ENCODE measurements at regions not wholly inside any gene's neighbourhood (a gene's known extent, or its start where the extent isn't known, plus 50 kb on each side); places are given as distances from the start of the nearest gene placed in this dataset. TPM values are rescaled to one million over a fixed set of nuclear protein-coding genes. Genes with fewer than 3 reads are reported as not detected.
"Not testable (repeated sequence)": the region's sequence is repeated elsewhere in the genome, so short reads cannot be mapped to it uniquely, and the experiment has no call there.

DNA sequence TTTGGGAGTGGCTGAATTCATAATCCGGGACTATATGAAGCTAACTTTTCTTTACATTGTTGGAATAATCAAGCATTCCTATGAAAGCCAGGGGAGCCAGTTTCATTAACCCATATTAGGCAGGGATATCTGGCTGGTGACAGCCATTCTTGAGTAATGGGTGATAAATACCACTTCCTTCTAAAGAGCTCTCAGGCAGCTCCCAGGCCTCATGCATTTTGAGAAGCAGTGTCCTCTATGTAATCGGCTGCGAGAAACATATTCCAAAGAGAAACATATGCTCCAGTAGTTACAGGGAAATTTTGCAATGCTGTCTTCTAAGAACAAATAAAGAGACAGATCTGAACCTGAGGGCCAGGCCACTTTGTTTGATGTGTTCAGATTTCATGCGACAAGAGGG lies 83.1 kb downstream of the MSX2 start:
- DNase-seq (ENCODE audit: low read depth) = no peak

DNA sequence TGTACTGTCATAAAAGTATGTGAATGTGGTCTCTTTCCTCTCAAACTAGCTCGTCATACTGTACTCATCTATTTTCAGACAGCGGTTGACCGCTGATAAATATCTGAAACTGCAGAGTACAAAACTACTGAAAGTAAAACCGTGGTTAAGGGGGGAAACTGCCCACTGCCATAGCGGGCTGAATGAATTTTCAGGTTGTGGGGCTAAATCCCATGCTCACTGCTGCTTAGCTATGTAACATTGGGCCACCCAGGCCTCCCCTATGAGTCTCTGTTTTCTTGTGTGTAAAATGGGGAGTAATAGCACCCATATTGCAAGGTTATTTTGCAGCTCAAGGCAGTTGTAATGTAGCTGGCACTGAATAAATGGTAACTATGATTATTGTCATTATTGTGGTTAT lies 82.3 kb downstream of the MSX2 start:
- no peak for DNase-seq (ENCODE audit: low read depth)

DNA sequence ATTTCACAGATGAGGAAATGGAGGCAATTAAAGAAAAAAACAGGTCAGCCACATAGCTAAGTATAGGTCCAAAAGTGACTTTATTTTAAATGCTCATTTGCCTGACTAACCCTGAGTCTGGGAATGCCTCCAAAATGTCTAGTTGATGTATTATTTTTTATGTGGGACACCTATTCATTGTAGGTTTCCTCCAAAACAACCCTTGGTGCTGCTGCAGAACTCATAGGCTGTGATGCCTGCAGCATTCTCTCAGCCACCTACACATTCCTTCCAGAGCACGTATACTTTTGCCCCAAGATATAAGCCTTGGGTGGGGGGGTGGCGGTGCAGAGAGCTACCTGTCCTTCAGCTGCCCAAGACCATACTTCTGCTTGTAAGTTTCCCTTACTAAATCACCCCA lies 77.4 kb downstream of the MSX2 start:
- DNase-seq (ENCODE audit: low read depth) = no peak

DNA sequence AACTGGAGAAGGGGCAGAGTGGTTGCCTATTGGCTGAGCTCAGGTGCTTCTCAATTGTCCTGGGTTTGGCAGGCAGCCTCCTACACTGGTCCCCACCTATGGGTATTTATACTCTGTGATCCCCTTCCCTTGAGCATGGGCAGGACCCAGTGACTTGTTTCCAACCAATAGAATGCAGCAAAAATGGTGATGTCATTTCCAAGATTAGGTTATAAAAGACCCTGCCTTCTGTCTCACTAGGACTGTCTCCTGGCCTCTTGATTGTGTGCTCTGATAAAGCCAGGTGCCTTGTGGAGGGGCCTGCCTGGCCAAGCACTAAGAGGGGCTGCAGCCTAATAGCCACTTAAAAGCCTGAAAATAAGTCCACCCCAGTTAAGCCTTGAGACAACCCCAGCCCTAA lies 76.1 kb downstream of the MSX2 start:
- no peak for DNase-seq (ENCODE audit: low read depth)

DNA sequence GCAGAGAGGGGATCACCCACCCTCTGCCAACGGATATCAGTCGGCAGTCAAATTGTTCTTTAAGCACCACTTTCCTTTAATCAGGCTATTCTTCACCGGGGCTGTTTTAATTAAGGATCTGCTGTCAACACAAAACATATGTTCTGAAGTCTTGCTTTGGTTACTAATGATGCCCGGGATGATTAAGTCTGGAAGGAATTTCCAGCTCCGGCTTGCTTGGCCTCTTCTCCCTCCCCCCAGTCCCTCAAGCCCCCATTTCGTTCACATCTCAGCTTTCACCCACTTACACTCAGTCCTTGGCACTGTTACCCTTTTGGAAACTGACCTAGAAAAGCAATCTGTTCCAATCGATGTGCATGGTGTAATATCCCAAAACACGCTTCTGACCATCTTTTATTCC lies 74.7 kb downstream of the MSX2 start:
- DNase-seq (ENCODE audit: low read depth) = no peak

DNA sequence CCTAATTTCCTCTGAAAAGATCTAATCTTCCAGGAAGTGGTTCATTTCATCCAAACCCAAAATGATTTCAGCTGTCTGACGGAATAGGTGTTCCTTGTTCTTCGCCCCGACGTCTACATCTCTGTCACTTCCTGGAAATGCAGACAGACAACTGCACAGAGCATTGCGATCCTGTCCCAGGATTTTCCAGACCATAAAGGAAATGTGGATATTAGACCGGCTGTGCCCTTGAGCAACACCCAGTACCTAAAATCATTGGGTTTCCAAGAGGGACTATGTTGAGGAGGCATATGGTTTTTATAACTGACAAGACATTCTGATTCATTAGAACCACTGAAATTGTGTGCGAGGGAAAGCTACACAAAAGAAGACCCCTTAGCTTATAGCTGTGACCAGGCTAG lies 74.2 kb downstream of the MSX2 start:
- no peak for DNase-seq (ENCODE audit: low read depth)

DNA sequence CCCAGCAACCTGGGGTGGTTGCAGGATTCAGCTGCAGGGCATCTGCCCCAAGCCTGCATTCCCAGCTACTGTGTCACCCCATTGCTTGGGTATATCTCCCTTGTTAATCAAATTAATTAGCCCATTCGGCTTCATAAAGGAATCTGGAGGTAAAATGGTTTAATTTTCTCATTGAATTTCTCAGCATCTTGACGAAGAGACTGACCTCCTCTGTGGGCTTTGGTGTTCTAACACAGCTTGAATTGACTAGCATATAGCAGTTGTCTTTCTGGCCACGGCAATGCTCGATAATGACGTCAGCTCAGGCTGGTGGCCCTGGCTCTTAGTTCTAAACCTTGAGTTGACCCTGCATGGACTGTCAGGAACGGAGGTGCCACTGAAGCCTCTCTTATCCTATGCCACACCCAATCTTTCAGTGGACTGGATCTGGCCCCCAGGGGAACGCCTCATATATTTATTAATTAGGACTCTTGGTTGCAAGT lies 72.4 kb downstream of the MSX2 start:
- no peak for DNase-seq (ENCODE audit: low read depth)

DNA sequence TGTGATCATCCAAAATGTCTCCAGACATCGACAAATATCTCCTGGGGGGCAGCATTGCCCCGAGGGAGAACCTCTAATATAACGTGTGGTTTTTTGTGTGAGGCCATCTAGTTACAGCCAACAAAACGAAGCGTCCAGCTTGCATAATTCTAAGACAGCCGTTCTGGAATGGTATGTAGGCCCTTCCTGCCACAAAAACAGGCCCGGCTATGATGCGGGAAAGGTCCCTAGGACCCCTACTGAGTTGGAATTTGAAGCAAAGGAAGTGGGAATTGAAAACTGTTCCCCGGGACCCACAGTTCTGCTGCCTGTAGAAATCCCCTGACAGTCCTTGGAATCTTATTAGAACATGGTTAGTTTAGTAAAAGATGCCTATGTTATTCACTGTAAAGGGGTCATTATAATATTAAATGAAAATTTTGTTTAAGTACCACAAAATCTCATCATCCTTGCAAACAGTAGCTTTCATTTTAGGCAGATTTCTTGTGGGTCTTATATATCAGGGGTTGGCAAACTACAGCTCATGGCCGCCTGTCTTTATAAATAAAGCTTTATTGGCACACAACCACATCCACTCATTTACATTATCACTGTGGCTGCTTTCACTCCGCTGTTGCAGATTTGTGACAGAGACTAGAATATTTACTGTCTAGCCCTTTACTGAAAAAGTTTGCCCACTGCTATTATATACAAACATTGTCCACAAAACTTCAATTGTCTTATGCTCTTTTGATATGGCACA lies 70.7 kb downstream of the MSX2 start:
- peak; percentile 3 for DNase-seq (ENCODE audit: low read depth)

DNA sequence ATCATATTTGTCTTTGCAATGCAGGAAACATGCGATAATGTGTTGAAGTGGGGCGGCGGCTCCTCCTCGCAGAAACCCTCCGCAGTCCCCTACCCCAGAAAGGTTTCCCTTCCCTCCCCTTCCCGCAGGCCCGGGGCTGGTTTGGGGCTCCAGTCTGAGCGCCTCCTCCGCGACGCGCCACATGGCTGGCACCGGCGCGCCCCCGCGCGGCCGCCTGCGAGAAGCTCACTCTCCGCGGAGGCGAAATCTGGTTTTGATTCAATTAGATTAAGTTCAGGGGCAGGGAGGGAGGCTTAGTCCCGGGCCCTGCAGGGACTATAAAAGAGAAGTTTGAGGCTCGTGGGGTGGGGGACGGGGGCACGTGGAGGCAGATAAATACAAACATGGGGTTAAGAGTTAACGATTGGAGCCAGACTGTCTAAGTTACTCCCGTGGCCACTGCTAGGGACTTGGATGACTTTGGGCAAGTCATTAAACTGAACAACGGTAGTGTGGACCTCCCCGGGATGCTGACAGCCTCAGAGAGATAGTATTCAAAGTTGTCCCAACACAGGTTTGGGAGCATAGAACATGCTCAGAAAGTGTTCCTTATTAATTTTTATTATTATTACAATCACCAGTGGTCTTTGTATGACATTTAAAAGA lies 69.4 kb downstream of the MSX2 start:
- DNase-seq (ENCODE audit: low read depth) = peak; percentile 42

DNA sequence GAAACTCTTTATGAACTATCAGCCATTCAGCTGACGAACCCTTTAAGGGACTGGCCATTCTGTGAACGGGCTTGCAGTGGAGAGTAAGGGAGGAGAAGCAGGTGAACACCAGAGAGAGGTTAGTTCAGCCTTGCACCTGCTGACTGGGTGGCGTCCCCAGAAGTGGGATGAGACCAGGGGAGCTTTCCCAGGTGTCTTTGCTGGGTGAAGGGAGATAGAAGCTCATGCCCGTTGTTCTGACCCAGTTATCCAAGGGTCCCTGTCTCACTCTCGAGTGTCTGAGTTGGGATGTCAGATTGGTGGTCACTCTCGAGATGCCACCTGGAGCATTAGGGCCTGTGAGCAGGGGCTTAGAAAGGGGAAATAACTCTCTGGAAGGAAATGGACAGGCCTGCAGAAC lies 68.7 kb downstream of the MSX2 start:
- DNase-seq (ENCODE audit: low read depth) = no peak

DNA sequence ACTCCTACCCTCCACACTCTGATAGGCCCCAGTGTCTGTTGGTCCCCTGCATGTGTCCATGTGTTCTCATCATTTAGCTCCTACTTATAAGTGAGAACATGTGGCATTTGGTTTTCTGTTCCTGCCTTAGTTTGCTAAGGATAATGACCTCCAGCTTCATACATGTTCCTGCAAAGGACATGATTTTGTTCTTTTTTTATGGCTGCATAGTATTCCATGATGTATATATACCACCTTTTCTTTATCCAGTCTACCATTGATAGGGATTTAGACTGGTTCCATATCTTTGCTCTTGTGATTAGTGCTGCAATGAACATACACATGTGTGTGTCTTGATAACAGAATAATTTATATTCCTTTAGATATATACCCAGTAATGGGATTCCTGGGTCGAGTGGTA lies 67.9 kb downstream of the MSX2 start:
- not testable (repeated sequence) for DNase-seq (ENCODE audit: low read depth)

DNA sequence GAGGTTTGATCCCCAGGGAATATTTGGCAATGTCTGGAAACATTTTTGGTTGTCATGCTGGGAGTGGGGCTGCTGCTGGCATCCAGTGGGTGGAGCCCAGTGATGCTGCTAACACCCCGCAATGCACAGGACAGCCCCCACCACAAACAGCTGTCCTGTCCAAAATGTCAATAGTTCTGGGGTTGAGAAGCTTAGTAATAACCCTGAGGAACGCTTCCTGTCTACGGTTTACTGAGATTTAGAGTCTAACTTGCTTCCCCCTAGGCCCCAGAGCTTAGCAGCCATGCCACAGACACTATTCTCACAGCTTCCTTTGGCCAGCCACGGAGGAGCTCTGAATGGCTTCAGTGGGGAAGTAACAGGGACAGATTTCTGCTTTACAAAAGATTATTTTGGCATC lies 66.5 kb downstream of the MSX2 start:
- no peak for DNase-seq (ENCODE audit: low read depth)

DNA sequence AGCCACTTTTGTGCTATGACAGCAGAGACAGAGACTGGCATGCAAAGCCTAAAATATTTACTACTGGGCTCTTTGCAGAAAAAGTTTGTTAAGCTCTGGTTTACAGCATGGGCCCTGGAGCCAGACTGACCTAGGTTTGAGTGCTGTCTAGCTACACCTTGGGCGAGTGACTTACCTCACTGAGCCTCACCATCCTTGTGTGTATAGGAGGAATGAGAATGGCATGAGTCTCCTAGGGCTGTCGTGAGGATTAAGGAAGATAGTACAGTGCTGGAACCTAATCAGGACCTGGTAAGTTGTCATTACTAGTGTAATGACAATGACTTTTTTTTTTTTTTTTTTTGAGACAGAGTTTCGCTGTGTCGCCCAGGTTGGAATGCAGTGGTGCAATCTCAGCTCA lies 65.2 kb downstream of the MSX2 start:
- DNase-seq (ENCODE audit: low read depth) = no peak

DNA sequence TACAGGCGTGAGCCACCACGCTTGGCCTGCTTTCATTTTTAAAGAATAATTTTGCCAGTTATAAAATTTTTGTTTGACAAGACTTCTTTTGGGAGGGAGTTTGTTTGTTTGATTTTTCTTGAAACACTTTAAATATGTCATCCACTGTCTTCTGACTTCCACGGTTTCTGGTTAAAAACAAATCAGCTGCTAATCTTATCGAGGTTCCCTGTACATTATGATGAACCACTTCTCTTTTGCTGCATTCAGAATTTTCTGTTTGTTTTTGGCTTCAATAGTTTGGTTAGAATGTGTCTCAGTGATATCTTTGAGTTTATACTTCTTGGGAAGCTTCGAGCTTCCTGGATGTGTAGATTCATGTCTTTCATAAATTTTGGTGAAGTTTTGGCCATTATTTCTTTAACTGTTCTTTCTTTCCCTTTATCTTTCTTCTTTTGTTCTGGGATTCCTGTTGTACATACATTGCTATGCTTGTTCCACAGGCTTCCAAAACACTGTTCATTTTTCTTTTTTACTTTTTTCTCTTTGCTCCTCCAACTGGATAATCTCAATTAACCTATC lies 60.8 kb downstream of the MSX2 start:
- DNase-seq (ENCODE audit: low read depth) = no peak

Small RNA genes in the stretch of these regions (small RNA-seq; reads per million reads assigned to genes)
- gene AC008413.1 = not detected

Data from HT1080 (cell line).